ENCODE measurements at regions not wholly inside any gene's neighbourhood (a gene's known extent, or its start where the extent isn't known, plus 50 kb on each side); places are given as distances from the start of the nearest gene placed in this dataset.

DNA sequence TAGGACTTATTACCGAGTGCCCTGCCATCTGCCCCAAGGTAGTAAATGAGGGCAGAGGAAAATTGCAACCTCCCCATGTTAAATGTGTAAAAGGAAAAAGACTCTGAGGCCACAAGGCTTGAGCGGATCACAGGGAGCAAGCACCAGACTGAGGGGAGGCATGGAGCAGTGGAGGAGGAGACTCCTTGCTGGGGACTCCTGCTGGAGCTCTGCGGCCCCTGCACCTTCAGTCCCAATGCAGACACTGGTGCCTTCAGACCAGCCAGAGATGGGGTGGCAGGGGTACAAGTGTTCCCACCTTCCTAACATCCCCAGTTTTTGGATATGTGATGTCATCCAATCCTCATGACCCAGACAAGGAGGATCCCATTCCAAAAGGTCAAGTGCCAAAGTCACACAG lies 128.4 kb upstream of the NGF start:
- TF ChIP-seq TAF1 (IDR thresholded peaks at IDR 0.05; ENCODE audit: borderline replicate concordance, insufficient read depth, low read length) (no peak), POLR2AphosphoS5 (IDR thresholded peaks at IDR 0.05; ENCODE audit: low read depth, low read length) (no peak), FOXP2 (optimal IDR thresholded peaks at IDR 0.05; ENCODE audit: borderline replicate concordance, extremely low read depth, extremely low read length, insufficient read depth) (no peak), SIN3A (IDR thresholded peaks at IDR 0.05; ENCODE audit: borderline replicate concordance, insufficient read depth, low read length) (no peak)
- TF ChIP-seq, protein P1, sequence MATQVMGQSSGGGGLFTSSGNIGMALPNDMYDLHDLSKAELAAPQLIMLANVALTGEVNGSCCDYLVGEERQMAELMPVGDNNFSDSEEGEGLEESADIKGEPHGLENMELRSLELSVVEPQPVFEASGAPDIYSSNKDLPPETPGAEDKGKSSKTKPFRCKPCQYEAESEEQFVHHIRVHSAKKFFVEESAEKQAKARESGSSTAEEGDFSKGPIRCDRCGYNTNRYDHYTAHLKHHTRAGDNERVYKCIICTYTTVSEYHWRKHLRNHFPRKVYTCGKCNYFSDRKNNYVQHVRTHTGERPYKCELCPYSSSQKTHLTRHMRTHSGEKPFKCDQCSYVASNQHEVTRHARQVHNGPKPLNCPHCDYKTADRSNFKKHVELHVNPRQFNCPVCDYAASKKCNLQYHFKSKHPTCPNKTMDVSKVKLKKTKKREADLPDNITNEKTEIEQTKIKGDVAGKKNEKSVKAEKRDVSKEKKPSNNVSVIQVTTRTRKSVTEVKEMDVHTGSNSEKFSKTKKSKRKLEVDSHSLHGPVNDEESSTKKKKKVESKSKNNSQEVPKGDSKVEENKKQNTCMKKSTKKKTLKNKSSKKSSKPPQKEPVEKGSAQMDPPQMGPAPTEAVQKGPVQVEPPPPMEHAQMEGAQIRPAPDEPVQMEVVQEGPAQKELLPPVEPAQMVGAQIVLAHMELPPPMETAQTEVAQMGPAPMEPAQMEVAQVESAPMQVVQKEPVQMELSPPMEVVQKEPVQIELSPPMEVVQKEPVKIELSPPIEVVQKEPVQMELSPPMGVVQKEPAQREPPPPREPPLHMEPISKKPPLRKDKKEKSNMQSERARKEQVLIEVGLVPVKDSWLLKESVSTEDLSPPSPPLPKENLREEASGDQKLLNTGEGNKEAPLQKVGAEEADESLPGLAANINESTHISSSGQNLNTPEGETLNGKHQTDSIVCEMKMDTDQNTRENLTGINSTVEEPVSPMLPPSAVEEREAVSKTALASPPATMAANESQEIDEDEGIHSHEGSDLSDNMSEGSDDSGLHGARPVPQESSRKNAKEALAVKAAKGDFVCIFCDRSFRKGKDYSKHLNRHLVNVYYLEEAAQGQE (IDR thresholded peaks at IDR 0.05; ENCODE audit: insufficient read depth in 1 of 2, low read depth in 2 of 2, low read length in 2 of 2), result no peak

DNA sequence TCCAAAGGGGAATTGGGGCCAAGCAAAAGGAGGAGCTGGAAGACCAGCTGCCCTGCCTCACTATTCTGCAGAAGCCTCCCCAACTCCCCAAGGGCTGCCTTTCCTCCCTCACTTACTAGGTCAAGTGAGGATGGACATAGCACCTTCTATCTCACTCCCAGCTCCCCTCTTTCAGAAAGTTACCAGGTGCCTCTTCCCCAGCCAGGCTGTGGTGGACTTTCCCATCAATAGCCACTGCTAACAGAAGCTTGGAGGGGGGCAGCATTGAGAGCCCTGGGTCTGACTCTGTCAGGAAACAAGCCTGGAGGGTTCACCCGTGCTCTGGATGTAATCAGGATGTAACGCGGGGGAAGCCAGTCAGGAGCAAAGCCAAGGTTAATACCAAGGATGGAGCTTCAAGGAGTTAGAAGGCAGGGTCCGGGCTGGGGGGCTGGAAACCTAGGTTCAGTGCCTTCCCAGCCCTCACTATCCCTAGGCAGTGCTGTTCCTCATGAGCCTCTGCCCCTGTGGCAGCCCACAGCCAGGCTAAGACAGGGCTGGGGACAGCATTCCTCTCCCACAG lies 127.8 kb upstream of the NGF start:
- TF ChIP-seq TAF1 (IDR thresholded peaks at IDR 0.05; ENCODE audit: borderline replicate concordance, insufficient read depth, low read length) (no peak), POLR2AphosphoS5 (IDR thresholded peaks at IDR 0.05; ENCODE audit: low read depth, low read length) (no peak), SIN3A (IDR thresholded peaks at IDR 0.05; ENCODE audit: borderline replicate concordance, insufficient read depth, low read length) (no peak), FOXP2 (optimal IDR thresholded peaks at IDR 0.05; ENCODE audit: borderline replicate concordance, extremely low read depth, extremely low read length, insufficient read depth) (no peak)
- TF ChIP-seq, protein P1 (IDR thresholded peaks at IDR 0.05; ENCODE audit: insufficient read depth in 1 of 2, low read depth in 2 of 2, low read length in 2 of 2), result no peak

DNA sequence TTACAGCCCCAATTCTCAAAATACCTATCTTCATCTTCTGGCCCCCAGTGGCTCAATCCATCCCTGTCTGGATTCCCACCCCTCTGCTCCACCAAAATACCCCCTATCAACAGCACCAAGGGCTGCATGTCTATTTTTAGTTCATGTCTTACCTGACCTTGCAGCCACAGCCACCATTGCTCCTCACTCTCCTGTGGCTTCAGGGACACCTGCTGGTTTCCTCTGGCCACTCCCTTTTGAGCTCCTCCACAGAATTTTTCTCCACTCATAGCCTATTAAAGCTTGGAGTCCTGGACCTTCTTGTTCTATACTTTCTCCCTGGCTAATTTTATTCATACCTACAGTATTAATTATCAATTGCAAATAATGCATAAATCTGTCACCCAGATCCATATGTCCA lies 125.3 kb upstream of the NGF start:
- TF ChIP-seq FOXP2 (optimal IDR thresholded peaks at IDR 0.05; ENCODE audit: borderline replicate concordance, extremely low read depth, extremely low read length, insufficient read depth) (no peak), SIN3A (IDR thresholded peaks at IDR 0.05; ENCODE audit: borderline replicate concordance, insufficient read depth, low read length) (no peak), POLR2AphosphoS5 (IDR thresholded peaks at IDR 0.05; ENCODE audit: low read depth, low read length) (no peak), TAF1 (IDR thresholded peaks at IDR 0.05; ENCODE audit: borderline replicate concordance, insufficient read depth, low read length) (no peak)
- TF ChIP-seq, protein P1 (IDR thresholded peaks at IDR 0.05; ENCODE audit: insufficient read depth in 1 of 2, low read depth in 2 of 2, low read length in 2 of 2), result no peak

DNA sequence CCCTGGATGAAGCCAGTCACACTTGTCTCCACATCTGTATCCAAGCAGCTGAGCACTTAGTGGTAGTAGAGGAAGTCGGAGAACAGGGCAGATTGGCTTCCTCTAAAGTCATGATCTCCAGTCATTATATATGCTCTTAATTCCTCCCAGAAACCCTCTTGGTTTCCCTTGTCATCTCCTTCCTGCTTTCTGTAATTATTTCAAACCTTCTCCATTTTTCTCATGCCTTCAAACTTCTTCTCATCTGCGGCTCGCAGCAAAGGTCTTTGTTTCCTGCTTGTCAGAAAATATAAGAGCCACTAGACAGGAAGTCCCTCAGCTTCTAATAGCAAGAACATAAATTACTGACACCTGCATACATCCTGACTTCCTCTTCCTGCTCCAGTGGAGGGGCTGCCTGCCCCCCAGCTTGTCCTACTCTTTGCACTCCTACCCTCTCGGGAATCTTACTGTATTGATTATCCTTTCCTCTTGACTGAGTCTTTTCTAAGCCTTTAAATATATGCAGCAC lies 124.6 kb upstream of the NGF start:
- no peak for TF ChIP-seq SIN3A (IDR thresholded peaks at IDR 0.05; ENCODE audit: borderline replicate concordance, insufficient read depth, low read length)
- TF ChIP-seq TAF1 (IDR thresholded peaks at IDR 0.05; ENCODE audit: borderline replicate concordance, insufficient read depth, low read length), result no peak
- no peak for TF ChIP-seq POLR2AphosphoS5 (IDR thresholded peaks at IDR 0.05; ENCODE audit: low read depth, low read length)
- no peak for TF ChIP-seq FOXP2 (optimal IDR thresholded peaks at IDR 0.05; ENCODE audit: borderline replicate concordance, extremely low read depth, extremely low read length, insufficient read depth)
- TF ChIP-seq, protein P1 (IDR thresholded peaks at IDR 0.05; ENCODE audit: insufficient read depth in 1 of 2, low read depth in 2 of 2, low read length in 2 of 2), result no peak
